ENCODE measurements at regions not wholly inside any gene's neighbourhood (a gene's known extent, or its start where the extent isn't known, plus 50 kb on each side); places are given as distances from the start of the nearest gene placed in this dataset.

DNA sequence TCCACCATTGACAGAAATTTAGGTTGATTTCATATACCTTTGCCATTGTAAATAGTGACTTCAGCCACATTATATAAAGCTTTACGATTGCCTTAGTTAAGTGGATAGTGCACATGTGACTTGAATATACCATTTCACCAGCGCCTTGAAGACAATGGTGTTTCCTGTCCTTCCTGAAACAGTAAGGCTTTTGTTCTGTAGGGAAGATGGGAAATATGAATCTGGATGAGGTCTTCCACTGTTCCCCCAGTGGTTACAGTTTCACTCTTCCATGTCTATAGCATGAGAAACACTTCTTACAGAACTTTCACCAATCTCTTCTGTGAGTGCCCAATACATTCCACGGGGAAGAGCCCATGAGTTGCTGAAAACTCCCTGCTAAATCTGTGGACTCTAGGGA lies 240.5 kb downstream of the TRIB2 start:
- TF ChIP-seq, protein P1, sequence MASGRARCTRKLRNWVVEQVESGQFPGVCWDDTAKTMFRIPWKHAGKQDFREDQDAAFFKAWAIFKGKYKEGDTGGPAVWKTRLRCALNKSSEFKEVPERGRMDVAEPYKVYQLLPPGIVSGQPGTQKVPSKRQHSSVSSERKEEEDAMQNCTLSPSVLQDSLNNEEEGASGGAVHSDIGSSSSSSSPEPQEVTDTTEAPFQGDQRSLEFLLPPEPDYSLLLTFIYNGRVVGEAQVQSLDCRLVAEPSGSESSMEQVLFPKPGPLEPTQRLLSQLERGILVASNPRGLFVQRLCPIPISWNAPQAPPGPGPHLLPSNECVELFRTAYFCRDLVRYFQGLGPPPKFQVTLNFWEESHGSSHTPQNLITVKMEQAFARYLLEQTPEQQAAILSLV (tag; IDR thresholded peaks at IDR 0.05) = no peak
- TF ChIP-seq FOXM1 (IDR thresholded peaks at IDR 0.05; ENCODE audit: low read depth) (no peak), FOXM1 (CRISPR knock-in tag; IDR thresholded peaks at IDR 0.05; ENCODE audit: low read depth) (no peak)
